Activated CD8-positive, alpha-beta T cell treated with anti-CD3 and anti-CD28 coated beads for 36 hours (primary cell): ENCODE measurements at regions not wholly inside any gene's neighbourhood (a gene's known extent, or its start where the extent isn't known, plus 50 kb on each side); places are given as distances from the start of the nearest gene placed in this dataset.

Source experiments
- ATAC-seq: fragments of 200-7000 bp; cut with Tn5 transposase; one replicate; pipeline ENCODE4 v1.10.0; 2021; ENCODE audit warnings: mild to moderate bottlenecking, moderate library complexity
- CTCF ChIA-PET: fragments of 350-600 bp; sonication (Branson Sonifier 250); formaldehyde crosslinking; loops from one replicate; lab custom pipeline; 2021; ENCODE audit warnings: antibody characterized with exemption; lab: Charles Lee
- POLR2A ChIA-PET: fragments of 350-600 bp; sonication (Branson Sonifier 250); formaldehyde crosslinking; loops from one replicate; lab custom pipeline; 2021; ENCODE audit warnings: antibody characterized with exemption; lab: Charles Lee
- DNase-seq: peaks from one replicate; pipeline ENCODE4 v3.0.0-alpha.2; 2020
- H3K27ac Mint-ChIP-seq: one replicate; pipeline ENCODE4 v1.8.0; 2021; ENCODE audit warnings: mild to moderate bottlenecking, mixed read lengths
- H3K27me3 Mint-ChIP-seq: one replicate; pipeline ENCODE4 v1.8.0; 2021; ENCODE audit warnings: mixed read lengths
- H3K36me3 Mint-ChIP-seq: one replicate; pipeline ENCODE4 v1.8.0; 2021; ENCODE audit warnings: low read depth, mixed read lengths
- H3K4me1 Mint-ChIP-seq: one replicate; pipeline ENCODE4 v1.8.0; 2021; ENCODE audit warnings: low read depth, mixed read lengths
- H3K4me3 Mint-ChIP-seq: one replicate; pipeline ENCODE4 v1.8.0; 2021; ENCODE audit warnings: mild to moderate bottlenecking, moderate library complexity, mixed read lengths
- H3K9me3 Mint-ChIP-seq: one replicate; pipeline ENCODE4 v1.8.0; 2021; ENCODE audit warnings: mixed read lengths
- intact Hi-C: fragments of 100-400 bp; cut with micrococcal nuclease; formaldehyde crosslinking; loops from one replicate; pipeline ENCODE4 v1.10.0; 2022
- TF ChIP-seq, protein P1 (sequence below): fragments of 200-600 bp; IDR thresholded peaks from one replicate; pipeline ENCODE4 v1.8.0; 2022; ENCODE audit warnings: antibody characterized with exemption, mild to moderate bottlenecking

DNA sequence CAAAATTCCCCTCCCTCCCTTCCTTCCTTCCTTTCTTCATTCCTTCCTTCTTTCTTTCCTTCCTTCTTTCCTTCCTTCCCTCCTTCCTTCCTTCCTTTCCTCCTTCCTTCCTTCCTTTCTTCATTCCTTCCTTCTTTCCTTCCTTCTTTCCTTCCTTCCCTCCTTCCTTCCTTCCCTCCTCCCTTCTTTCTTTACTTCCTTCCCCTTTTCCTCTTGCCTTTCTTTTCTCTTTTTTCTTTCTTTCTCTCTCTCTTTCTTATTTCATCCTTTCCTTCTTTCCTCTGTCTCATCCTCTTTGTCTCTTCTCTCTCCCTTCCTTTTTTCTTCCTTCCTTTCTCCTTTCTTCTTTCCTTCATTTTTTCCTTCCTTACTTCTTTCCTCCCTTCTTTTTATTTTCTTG is 171.9 kb upstream of the BRINP3 start:
- ChIA-PET CTCF (no interaction called here), POLR2A (no interaction called here)
- ATAC-seq, result no peak
- no peak for DNase-seq
- peaks cover 21% of the 10 kb centered on the region for H3K9me3 Mint-ChIP-seq
- TF ChIP-seq, protein P1, sequence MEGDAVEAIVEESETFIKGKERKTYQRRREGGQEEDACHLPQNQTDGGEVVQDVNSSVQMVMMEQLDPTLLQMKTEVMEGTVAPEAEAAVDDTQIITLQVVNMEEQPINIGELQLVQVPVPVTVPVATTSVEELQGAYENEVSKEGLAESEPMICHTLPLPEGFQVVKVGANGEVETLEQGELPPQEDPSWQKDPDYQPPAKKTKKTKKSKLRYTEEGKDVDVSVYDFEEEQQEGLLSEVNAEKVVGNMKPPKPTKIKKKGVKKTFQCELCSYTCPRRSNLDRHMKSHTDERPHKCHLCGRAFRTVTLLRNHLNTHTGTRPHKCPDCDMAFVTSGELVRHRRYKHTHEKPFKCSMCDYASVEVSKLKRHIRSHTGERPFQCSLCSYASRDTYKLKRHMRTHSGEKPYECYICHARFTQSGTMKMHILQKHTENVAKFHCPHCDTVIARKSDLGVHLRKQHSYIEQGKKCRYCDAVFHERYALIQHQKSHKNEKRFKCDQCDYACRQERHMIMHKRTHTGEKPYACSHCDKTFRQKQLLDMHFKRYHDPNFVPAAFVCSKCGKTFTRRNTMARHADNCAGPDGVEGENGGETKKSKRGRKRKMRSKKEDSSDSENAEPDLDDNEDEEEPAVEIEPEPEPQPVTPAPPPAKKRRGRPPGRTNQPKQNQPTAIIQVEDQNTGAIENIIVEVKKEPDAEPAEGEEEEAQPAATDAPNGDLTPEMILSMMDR, result no peak
- no peak overlapping the region for H3K4me3 Mint-ChIP-seq
- no peaks in the 10 kb centered on the region for H3K36me3 Mint-ChIP-seq
- no peak overlapping the region for H3K27ac Mint-ChIP-seq
- intact Hi-C loops, result no loop called here
- no peaks in the 10 kb centered on the region for H3K27me3 Mint-ChIP-seq
- no peaks in the 10 kb centered on the region for H3K4me1 Mint-ChIP-seq

DNA sequence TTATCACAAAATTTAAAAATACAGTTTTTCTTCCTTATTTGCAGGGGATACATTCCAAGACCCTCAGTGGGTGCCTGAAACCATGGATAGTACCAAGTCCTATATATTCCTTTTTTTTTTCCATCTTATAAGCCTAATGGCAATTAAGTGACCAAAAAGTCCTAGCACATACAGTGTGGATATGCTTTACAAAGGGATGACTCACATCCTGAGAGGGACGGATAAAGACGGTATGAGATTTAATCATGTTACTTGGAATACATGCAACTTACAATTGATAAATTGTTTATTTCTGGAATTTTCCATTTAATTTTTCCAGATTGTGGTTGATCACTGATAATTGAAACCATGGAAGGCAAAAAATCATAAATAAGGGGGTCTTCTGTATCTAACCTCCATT is 181.2 kb upstream of the BRINP3 start:
- Mint-ChIP-seq H3K36me3 (no peaks in the 10 kb centered on the region), H3K27me3 (no peaks in the 10 kb centered on the region), H3K27ac (no peak overlapping the region), H3K4me1 (no peaks in the 10 kb centered on the region), H3K9me3 (peaks cover 15% of the 10 kb centered on the region), H3K4me3 (no peak overlapping the region)
- TF ChIP-seq, protein P1, result no peak
- intact Hi-C loops, result no loop called here
- POLR2A ChIA-PET, result no interaction called here
- no peak for ATAC-seq
- no peak for DNase-seq
- CTCF ChIA-PET, result no interaction called here

GRCh38 chr1:190663962-190664361 is 186.3 kb upstream of the BRINP3 start:
- ATAC-seq (no peak), DNase-seq (no peak)
- CTCF ChIA-PET, result no interaction called here
- Mint-ChIP-seq H3K4me1 (no peaks in the 10 kb centered on the region), H3K36me3 (no peaks in the 10 kb centered on the region), H3K27me3 (no peaks in the 10 kb centered on the region), H3K9me3 (peaks cover 12% of the 10 kb centered on the region), H3K4me3 (no peak overlapping the region), H3K27ac (no peak overlapping the region)
- intact Hi-C loops, result no loop called here
- POLR2A ChIA-PET, result no interaction called here
- TF ChIP-seq, protein P1, result no peak

DNA sequence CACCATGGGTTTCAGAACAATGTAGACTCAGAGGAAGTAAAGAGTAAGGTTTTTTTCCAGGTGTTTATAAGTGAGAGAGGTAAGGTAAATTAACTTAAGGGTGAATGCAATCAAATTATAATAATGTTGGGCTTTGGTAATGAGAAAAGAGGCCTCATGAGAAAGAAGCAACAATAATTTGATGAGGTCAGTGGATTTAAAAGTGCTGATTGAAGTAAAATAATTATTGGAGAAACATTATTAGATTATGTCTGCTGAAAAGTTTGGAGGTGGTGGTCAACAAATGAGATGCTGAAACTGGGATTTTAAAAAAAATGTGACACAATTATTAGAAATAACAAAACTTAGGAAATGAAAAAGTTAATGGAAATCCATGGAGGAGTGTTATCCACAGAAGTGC is 187.4 kb upstream of the BRINP3 start:
- CTCF ChIA-PET, result no interaction called here
- no peak overlapping the region for H3K4me3 Mint-ChIP-seq
- POLR2A ChIA-PET, result no interaction called here
- no peaks in the 10 kb centered on the region for H3K27me3 Mint-ChIP-seq
- no peaks in the 10 kb centered on the region for H3K36me3 Mint-ChIP-seq
- ATAC-seq (no peak), DNase-seq (no peak)
- H3K27ac Mint-ChIP-seq, result no peak overlapping the region
- peaks cover 15% of the 10 kb centered on the region for H3K9me3 Mint-ChIP-seq
- no peaks in the 10 kb centered on the region for H3K4me1 Mint-ChIP-seq
- intact Hi-C loops, result no loop called here
- TF ChIP-seq, protein P1, result no peak

DNA sequence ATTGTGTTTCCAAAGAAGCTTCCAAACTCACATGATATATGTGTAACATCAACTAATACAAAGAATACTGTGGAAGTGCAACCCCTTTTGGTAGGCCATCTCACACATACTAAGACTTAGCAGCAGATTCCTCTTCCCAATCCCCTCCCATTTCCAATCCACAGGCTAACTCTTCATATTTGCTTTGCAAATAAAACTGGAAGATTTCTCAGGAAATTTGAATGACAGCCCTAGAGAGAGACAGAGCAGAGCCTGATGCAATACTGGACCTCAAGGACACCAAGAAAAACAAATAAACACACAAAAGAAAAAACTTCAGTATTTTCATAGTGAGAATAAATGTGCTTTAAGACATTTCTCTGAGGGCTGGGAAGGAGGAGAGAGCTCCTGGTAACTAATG is 190.2 kb upstream of the BRINP3 start:
- Mint-ChIP-seq H3K9me3 (peaks cover 22% of the 10 kb centered on the region), H3K4me3 (no peak overlapping the region), H3K27ac (no peak overlapping the region), H3K27me3 (no peaks in the 10 kb centered on the region), H3K36me3 (no peaks in the 10 kb centered on the region), H3K4me1 (no peaks in the 10 kb centered on the region)
- ChIA-PET CTCF (no interaction called here), POLR2A (no interaction called here)
- TF ChIP-seq, protein P1, result no peak
- DNase-seq (no peak), ATAC-seq (no peak)
- intact Hi-C loops, result no loop called here
